Spleen (tissue), 7 donors: ENCODE measurements at regions not wholly inside any gene's neighbourhood (a gene's known extent, or its start where the extent isn't known, plus 50 kb on each side); places are given as distances from the start of the nearest gene placed in this dataset.

Experiments
- CTCF ChIP-seq, 11 experiments: fragments of 200-600 bp in 7 of 11; fragments of 450-650 bp in 4 of 11; sonication (generic) in 4 of 11; IDR thresholded peaks in 8 of 11; conservative IDR thresholded peaks in 3 of 11; 1 replicate in 7 of 11; 2 replicates in 4 of 11; pipeline versions ENCODE4 v1.4.0 to v1.8.0; 2016 to 2021; ENCODE audit warnings: antibody characterized with exemption in 11 of 11, inconsistent platforms in 4 of 11, mild to moderate bottlenecking in 1 of 11
- POLR2A ChIP-seq, 3 donors: fragments of 450-650 bp; IDR thresholded peaks; one replicate each; pipeline ENCODE4 v1.5.1; 2017; ENCODE audit warnings: antibody characterized with exemption in 3 of 3, mild to moderate bottlenecking in 1 of 3
- POLR2AphosphoS5 ChIP-seq, 3 donors: sonication (generic); formaldehyde crosslinking; IDR thresholded peaks; one replicate each; pipeline ENCODE4 v1.5.1; 2017; ENCODE audit warnings: antibody characterized with exemption in 3 of 3
- donor health status: DM: no; HTN: no; CAD: no; lungs with moderate emphysema.
- donor health status: DM: no; HTN: no; CAD: no.
- donor health status: DM: no; HTN: no; CAD: no.

- TF ChIP-seq CTCF (IDR thresholded peaks at IDR 0.05 in 8 of 11, conservative IDR thresholded peaks at IDR 0.05 in 3 of 11) = no peak
- TF ChIP-seq POLR2A (IDR thresholded peaks at IDR 0.05) = no peak
- no peak for TF ChIP-seq POLR2AphosphoS5 (IDR thresholded peaks at IDR 0.05)
These were observed 61.7 kb upstream of the RAB11FIP2 start for GRCh38 chr10:118108194-118109026.
